GM12874 (cell line): ENCODE measurements at regions not wholly inside any gene's neighbourhood (a gene's known extent, or its start where the extent isn't known, plus 50 kb on each side); places are given as distances from the start of the nearest gene placed in this dataset.

Experiments used
- CTCF ChIP-seq: IDR thresholded peaks from 2 replicates; pipeline ENCODE4 v1.5.1; 2011; ENCODE audit warnings: low read depth, mild to moderate bottlenecking, control low read depth, low read length, moderate library complexity; ENCODE audit not compliant: insufficient read depth

DNA sequence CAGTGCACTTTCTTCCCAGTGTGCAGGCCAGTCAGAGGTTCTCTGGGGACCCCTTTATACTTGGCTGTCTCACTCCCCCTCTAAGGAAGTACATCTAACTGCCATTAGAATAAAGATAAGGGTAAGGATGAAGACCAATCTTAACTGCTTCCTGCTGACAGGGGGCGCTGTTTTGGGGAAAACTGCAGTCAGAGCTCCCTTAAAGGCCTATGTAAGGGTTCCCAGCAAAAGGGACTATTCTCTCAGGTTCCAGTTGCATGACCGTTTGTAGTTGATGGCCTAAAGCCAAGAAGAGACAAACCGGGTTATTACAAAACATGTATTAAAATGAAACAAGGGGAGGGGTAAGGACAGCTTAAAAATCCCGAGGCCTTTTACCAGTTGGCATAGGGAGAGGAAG, 115.6 kb upstream of the SPIN4 start:
- no peak for TF ChIP-seq CTCF

DNA sequence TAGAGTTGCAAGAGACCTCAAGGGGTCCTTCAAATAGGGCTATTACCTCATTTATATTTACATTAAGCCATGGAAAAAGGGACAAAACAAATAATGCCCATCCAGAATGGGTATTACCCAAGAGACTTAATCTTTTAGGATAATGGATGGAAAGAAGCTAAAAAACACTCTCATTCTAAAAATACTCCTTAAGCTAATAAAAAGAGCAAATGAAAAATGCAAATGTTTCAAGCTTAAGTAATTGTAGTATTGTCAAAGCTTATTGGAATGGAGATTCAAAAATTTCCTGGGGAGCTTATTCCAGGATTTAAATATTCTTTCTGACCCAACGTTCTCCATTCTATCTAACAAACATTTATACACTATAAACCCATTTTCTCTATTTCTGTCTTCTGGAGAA, 107.8 kb upstream of the SPIN4 start:
- TF ChIP-seq CTCF: no peak

DNA sequence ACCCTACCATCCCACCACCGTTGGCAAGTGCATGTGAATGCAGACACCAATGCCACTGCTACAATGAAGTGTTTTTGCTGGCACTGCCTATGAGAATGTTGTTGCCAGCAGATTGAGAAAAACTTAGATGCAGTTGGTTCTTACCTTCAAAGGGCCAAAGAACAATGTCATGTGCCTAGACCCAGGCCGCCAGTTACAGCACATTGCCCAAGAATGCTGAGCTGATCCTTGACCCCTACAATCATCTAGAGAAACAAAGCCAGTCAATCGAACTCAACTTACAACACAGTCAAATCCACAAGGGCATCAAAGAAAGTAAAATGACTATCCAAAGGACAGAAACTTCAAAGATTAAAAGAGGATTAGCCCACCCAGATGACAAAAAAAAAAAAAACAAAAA, 102.4 kb upstream of the SPIN4 start:
- TF ChIP-seq CTCF: no peak

DNA sequence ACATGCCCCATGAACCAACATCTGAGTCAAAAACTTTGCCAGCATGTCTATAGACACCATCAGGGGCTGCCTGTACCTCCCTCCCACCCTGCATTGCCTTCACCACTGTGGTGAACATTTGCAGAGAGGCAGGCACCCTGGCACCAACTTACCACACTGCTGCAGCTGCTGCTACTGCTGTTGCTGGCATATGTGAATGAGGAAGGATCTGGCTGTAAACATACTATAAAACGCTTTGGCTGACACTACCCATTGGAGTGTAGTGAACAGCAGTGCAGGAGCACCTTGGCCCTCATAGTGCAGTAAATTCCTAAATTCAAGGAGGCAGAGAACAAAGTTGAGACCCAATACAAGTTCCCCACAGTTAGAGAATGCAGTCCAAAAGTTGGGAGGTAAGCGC, 90.6 kb upstream of the SPIN4 start:
- no peak for TF ChIP-seq CTCF

GRCh38 chrX:63439580-63439979, 88.4 kb upstream of the SPIN4 start:
- no peak for TF ChIP-seq CTCF

- TF ChIP-seq CTCF: no peak
Measured at GRCh38 chrX:63436865-63437264, 85.7 kb upstream of the SPIN4 start.

DNA sequence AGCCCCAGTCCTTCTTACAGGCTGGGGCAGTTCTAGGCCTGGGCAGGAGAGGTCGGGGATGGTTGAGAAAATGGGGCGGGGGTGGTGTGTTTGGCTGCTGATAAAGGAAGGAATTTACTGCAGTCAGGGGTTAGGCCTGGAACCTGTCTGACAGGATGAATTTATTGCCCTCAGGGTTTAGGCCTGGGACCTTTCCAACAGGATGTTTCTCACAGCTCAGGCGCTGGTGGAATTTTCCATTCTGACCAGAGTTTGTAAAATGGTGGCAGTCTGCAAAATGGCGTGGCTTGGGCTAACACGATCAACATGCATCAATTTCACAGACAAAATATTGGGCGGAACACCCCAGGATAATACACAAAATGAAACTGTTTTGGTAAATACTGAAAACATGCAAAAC, 83.5 kb upstream of the SPIN4 start:
- no peak for TF ChIP-seq CTCF

- no peak for TF ChIP-seq CTCF
Measured at GRCh38 chrX:63434206-63434605, 83.1 kb upstream of the SPIN4 start.
